Right cardiac atrium (tissue), 5 donors: ENCODE measurements at regions not wholly inside any gene's neighbourhood (a gene's known extent, or its start where the extent isn't known, plus 50 kb on each side); places are given as distances from the start of the nearest gene placed in this dataset.

Experiments
- ATAC-seq, 2 donors: fragments of 200-7000 bp; cut with Tn5 transposase; one replicate each; pipeline versions ENCODE4 v1.8.0 to v1.9.1; 2020; ENCODE audit warnings: moderate library complexity in 2 of 2, mild to moderate bottlenecking in 1 of 2
- DNase-seq, 3 donors: peaks; one replicate each; pipeline ENCODE4 v3.0.0-alpha.2; 2020
- H3K27ac ChIP-seq: one replicate; pipeline ENCODE4 v1.5.1; 2013; ENCODE audit warnings: mild to moderate bottlenecking, low read length, control low read depth, moderate library complexity
- H3K27me3 ChIP-seq: one replicate; pipeline ENCODE4 v1.6.1; 2013; ENCODE audit not compliant: control insufficient read depth, insufficient read depth
- H3K4me1 ChIP-seq: one replicate; pipeline ENCODE4 v1.6.1; 2013; ENCODE audit warnings: low read length; ENCODE audit not compliant: control insufficient read depth, insufficient read depth
- H3K4me3 ChIP-seq: one replicate; pipeline ENCODE4 v1.5.1; 2013; ENCODE audit warnings: low read length, control low read depth
- H3K9me3 ChIP-seq: one replicate; pipeline ENCODE4 v1.6.1; 2013; ENCODE audit warnings: low read length; ENCODE audit not compliant: control insufficient read depth
- WGBS: extraction: QIAGEN DNeasy Blood & Tissue Kit; methylation state at CpG from one replicate; pipeline ENCODE4 v1.1.7; 2013; 5-methylcytosine and 5-hydroxymethylcytosine counted together
- intact Hi-C, 4 donors: fragments of 100-400 bp; cut with DNase I; formaldehyde crosslinking; loops; one replicate each; pipeline versions ENCODE4 v1.11.0 to v1.14.0; 2022 to 2023
- donor health status: healthy with polysubstance abuse.
- donor health status: DM: no; HTN: yes; CAD: no.
- donor health status: DM: no; HTN: no; CAD: no.
- donor health status: DM: no; HTN: yes; CAD: no; lungs with severe emphysema.
- donor health status: DM: yes; HTN: yes; CAD: no.

GRCh38 chrX:66544181-66544580 lies 94.7 kb downstream of the EDA2R start:
- no peaks in the 10 kb centered on the region for H3K27me3 ChIP-seq
- intact Hi-C loops = no loop called here
- no peaks in the 10 kb centered on the region for H3K9me3 ChIP-seq
- no peak overlapping the region for H3K27ac ChIP-seq
- DNase-seq (no peak), ATAC-seq (no peak)
- no peaks in the 10 kb centered on the region for H3K4me1 ChIP-seq
- no peak overlapping the region for H3K4me3 ChIP-seq

- Histone ChIP-seq H3K4me1 (no peaks in the 10 kb centered on the region), H3K27me3 (no peaks in the 10 kb centered on the region), H3K9me3 (no peaks in the 10 kb centered on the region), H3K27ac (no peak overlapping the region), H3K4me3 (no peak overlapping the region)
- no peak for ATAC-seq
- DNase-seq = no peak
- intact Hi-C loops = no loop called here
Measured at GRCh38 chrX:66504481-66504880, 134.4 kb downstream of the EDA2R start.

- H3K27me3 ChIP-seq = no peaks in the 10 kb centered on the region
- H3K4me3 ChIP-seq = no peak overlapping the region
- WGBS = 84% methylated on average over 19 of the region's 19 CpGs
- H3K27ac ChIP-seq = no peak overlapping the region
- no peaks in the 10 kb centered on the region for H3K4me1 ChIP-seq
- no peak for ATAC-seq
- intact Hi-C loops = no loop called here
- DNase-seq = peak in 1 of 3 donors; percentile 10
- H3K9me3 ChIP-seq = no peaks in the 10 kb centered on the region
Measured at GRCh38 chrX:66498672-66499296, 140.1 kb downstream of the EDA2R start.

GRCh38 chrX:66489339-66489738 lies 149.5 kb downstream of the EDA2R start:
- H3K9me3 ChIP-seq = no peaks in the 10 kb centered on the region
- ATAC-seq = no peak
- 72% methylated on average over 5 of the region's 5 CpGs for WGBS
- H3K27me3 ChIP-seq = no peaks in the 10 kb centered on the region
- DNase-seq = peak in 1 of 3 donors; percentile 20
- intact Hi-C loops = no loop called here
- H3K4me1 ChIP-seq = no peaks in the 10 kb centered on the region
- no peak overlapping the region for H3K27ac ChIP-seq
- no peak overlapping the region for H3K4me3 ChIP-seq
